Raji (cell line): ENCODE measurements at regions not wholly inside any gene's neighbourhood (a gene's known extent, or its start where the extent isn't known, plus 50 kb on each side); places are given as distances from the start of the nearest gene placed in this dataset.

ENCODE experiments used
- POLR2A ChIP-seq: IDR thresholded peaks from 2 replicates; pipeline ENCODE4 v1.6.1; 2011; ENCODE audit warnings: low read depth, low read length, control low read depth; ENCODE audit not compliant: insufficient read depth

DNA sequence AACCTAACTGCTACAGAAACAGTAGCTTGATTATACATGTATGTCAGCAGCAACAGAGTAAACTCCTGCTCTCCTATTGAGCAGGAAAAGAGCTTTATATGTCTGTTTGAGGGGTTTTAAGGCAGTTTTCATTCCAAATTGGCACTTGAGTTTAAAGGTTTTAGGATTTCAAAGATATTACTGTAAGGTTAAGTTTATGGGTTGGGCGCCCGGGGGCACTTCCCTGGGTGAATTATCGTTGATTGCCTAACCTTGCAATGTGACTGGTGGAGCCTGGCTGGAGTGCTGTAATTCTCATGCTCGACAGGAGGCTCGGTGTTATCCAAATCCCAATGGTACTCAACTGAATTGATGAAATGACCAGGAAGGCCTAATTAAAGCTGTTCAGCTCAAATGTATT is 1586.1 kb downstream of the OLFM4 start:
- no peak for TF ChIP-seq POLR2A

- TF ChIP-seq POLR2A = no peak
Observed at GRCh38 chr13:54627646-54628372, 1599.2 kb downstream of the OLFM4 start.

DNA sequence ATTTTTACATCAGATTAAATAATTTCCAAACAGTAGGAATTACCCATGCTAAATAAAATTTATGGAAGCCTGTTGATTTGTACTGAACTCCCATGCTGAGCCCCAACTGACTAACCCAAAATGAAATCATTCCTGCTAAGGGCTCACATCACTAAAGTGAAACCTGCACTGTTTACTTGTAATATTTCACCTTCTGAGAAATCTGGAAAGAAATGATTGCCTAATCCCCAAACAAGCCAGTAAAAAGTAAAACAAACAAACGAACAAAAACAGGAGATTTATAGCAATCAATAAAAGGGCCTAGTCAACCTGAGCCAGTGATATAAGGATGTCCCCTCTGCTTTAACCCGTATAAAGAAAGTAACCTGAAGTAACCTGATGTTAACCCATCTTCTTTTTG is 1599.8 kb downstream of the OLFM4 start:
- TF ChIP-seq POLR2A = no peak

DNA sequence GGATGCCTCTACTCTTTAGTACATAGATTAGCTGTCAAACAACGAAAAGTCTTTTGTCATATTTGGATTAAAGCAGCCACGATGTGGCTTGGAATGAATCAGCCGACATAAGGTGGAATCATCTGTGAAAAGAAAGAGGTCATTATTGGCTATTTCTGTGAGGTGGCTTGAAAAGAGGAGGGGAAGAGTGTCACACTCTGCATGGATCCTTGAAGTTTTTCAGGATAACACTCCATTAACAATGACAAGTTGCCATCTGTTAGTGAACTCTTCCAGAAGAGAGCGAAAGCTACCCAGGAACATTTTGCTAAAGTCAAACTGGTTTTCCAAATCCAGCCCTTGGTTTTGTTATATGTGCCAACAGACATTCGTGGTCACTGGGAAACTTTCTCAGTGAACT is 1604.8 kb downstream of the OLFM4 start:
- TF ChIP-seq POLR2A = no peak

- TF ChIP-seq POLR2A = no peak
Observed at GRCh38 chr13:54636231-54636630, 1607.6 kb downstream of the OLFM4 start.

DNA sequence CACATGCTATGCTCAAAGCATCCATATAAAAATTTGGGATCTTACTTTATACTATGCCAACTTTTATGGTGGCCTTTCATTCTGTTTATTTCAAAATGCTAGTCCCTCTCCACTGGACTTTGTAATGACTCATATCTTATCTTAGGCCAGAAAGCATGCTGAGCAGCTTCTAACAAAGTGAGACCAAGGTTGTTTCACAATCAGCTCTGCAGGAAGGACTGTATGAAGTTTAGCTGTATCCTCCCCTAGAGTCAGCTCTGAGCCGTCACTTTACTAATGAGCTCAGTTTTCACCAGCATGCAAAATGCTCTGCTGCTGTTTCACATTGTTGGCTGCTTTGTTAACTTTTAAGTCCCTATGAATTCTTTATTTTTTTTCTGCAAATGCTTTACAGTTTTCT is 1608.8 kb downstream of the OLFM4 start:
- no peak for TF ChIP-seq POLR2A

- no peak for TF ChIP-seq POLR2A
Observed at GRCh38 chr13:54640719-54641118, 1612.1 kb downstream of the OLFM4 start.

DNA sequence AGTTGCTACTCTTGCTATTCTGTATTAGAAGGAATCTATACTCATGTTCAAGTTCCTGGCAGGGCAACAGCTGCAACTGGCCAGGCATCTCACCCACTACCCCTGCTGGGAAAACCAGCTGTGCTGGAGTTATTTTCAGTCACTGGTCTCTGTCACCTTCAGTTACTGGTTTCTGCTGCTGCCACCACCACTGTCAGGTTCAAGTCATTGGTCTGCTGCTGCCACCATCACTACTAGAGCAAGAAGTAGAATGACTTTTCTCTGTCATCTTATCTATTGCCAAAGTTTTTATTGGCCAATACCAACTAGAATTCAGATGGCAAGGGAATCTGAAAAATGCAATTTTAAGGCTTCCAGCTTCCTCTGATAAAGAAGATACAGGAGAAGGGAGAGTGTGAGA is 1615.2 kb downstream of the OLFM4 start:
- no peak for TF ChIP-seq POLR2A

DNA sequence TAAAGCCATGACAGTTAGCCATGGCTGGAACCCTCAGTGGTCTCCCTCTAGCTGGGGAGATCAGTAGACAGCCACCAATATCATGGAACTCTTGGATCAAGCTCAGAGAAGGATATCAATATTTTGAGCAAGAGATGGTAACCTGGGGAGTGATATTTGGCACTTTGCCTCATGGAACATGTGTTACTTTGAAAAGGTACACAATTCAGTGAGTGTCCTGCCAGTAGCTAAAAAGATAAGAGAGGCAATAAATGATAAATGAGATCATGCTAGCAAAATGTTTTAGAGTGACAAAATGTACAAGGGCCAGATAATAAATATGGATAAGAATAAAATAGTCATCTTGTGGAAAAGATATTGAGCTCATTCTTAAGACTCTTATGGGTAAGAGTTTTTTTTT is 1618.7 kb downstream of the OLFM4 start:
- no peak for TF ChIP-seq POLR2A

DNA sequence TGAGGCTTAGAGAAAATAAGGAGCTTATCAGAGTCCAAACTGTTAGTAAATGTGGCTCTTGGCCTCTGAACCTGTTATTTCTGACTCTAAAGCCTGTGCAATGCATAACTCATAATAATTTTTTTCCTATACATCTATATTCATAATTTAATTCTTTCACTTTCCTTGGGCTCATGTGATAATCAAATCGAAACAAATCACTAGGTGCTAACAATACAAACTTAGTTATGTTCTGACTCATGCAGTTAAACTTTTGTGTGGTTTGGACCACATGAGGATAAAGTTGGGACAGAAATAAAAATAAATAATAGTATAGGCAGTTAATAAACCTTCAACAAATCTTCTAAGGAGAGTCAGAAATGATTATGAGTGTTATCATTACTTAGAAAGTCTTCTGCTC is 1629.0 kb downstream of the OLFM4 start:
- no peak for TF ChIP-seq POLR2A

- TF ChIP-seq POLR2A = no peak
Observed at GRCh38 chr13:54658771-54659170, 1630.2 kb downstream of the OLFM4 start.

DNA sequence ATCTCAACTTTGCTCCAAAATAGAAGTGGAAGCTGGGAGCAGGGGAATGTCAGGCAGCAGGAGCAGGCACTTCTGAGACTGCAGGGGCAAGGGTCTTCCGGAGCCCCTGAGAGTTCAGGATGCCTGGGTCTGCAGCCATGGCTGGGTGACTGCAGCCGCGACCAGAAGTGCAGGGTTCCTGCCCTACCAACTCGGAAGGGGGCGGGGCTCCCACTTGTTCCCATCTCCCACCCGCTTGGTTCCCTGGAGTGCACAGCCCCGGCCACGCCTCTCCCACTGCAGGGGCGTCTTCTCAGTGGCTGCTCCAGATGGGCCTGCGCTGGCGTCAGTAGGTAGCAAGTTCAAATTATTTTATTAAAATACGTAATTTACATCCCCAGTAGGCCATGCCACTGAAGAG is 1631.7 kb downstream of the OLFM4 start:
- TF ChIP-seq POLR2A = no peak

DNA sequence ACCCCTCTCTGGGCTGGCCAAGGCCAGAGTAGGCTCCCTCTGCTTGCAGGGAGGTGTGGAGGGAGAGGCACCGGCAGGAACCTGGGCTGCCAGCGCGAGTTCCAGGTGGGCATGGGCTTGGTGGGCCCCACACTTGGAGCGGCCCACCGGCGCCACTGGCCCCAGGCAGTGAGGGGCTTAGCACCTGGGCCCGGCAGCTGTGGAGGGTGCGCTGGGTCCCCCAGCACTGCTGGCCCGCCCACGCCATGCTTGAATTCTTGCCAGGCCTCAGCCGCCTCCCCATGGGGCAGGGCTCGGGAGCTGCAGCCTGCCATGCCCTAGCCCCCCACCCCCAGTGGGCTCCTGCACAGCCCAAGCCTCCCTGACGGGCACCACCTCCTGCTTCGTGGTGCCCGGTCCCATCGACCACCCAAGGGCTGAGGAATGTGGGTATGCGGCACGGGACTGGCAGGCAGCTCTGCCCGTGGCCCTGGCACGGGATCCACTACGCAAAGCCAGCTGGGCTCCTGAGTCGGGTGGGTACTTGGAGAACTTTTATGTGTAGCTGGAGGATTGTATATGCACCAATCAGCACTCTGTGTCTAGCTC is 1648.0 kb downstream of the OLFM4 start:
- TF ChIP-seq POLR2A = no peak

GRCh38 chr13:54682184-54682583 is 1653.6 kb downstream of the OLFM4 start:
- no peak for TF ChIP-seq POLR2A

DNA sequence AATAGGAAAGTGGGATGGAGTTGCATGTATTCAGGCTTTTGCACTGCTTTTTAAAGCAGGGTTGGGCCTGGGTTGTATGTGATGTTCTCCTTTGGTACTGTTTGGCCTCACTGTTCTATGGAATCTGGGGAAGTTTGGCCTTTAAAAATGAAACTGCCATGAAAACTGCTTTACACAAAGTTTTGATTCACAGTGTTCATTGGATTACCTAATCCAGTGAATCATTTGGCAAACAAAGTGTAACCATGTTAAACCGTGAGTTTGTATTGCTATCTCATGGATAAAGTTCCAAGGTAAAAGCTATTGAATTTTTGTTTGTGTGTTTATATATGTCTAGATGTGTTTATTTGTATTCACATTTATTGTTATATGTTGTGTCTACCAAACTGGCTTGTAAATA is 1658.6 kb downstream of the OLFM4 start:
- no peak for TF ChIP-seq POLR2A

DNA sequence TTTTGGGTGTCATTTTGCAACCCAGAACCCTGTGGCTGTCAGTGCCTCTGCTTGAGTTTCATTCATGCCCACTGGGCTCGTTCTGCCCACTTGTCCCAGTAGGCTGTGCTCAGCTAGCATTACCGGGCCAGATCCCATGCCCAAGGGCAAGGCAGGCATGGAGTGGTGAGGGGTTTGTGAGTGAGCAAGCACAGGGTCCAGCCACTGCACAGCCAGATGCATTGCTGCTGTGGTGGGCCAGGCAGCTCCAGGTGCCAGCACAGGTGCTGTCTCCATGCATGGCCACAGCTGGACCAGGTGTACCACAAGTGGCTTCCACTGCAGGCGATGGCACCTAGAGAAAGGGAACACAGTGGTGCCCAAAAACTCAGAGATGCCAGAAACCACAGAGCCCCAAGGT is 1671.2 kb downstream of the OLFM4 start:
- TF ChIP-seq POLR2A = no peak

- no peak for TF ChIP-seq POLR2A
Observed at GRCh38 chr13:54705738-54706137, 1677.1 kb downstream of the OLFM4 start.

DNA sequence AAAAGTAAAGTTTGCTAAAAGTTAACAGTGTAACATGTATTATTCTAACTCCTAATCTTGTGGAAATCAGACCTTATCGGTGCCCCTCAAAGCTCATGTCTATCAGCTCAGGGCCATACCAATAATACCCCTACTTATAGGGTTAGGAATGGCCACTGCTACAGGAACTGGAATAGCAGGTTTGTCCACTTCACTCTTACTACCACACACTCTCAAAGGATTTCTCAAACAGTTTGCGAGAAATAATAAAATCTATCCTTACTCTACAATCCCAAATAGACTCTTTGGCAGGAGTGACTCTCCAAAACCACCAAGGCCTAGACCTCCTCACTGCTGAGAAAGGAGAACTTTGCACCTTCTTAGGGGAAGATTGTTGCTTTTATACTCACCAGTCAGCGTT is 1677.7 kb downstream of the OLFM4 start:
- TF ChIP-seq POLR2A = no peak

DNA sequence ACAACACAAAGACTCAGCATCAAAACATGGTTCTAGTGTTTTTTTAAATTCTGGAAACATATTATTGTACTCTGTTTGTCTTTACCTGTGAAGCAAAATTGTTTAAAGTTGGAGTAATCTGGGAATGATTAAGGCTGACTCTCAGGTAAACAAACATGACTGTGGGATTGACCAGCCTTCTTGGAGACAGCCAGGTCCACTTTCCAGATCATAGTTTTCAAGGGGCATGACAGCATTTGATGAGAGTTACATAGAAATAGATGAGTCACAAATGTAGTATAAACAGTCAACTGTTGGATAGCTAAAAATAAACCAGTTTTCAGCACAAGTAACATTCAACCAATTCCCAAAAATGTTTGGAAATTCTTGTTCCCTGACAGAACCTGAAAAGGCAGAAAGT is 1680.9 kb downstream of the OLFM4 start:
- TF ChIP-seq POLR2A = no peak
